OCI-LY7 (cell line): ENCODE measurements at regions not wholly inside any gene's neighbourhood (a gene's known extent, or its start where the extent isn't known, plus 50 kb on each side); places are given as distances from the start of the nearest gene placed in this dataset.

Source experiments
- BruUV-seq: library from RNA; stranded (reverse); fragments of 400-500 nt; replicated peaks from 2 replicates; lab custom pipeline; 2021; lab: Mats Ljungman, UMichigan
- CTCF ChIA-PET: fragments of 300-600 bp; sonication (Branson Sonifier 250); formaldehyde crosslinking; loops from one replicate; lab custom pipeline; 2022; ENCODE audit warnings: antibody characterized with exemption; ENCODE audit not compliant: unreplicated experiment; lab: Charles Lee
- POLR2A ChIA-PET: fragments of 300-600 bp; sonication (Branson Sonifier 250); formaldehyde crosslinking; loops from one replicate; lab custom pipeline; 2022; ENCODE audit warnings: antibody characterized with exemption; lab: Charles Lee
- DNase-seq: peaks from one replicate; pipeline ENCODE4 v3.0.0-alpha.2; 2015; ENCODE audit warnings: low spot score
- H2AFZ ChIP-seq: fragments of 200-600 bp; sonication (generic), shearing (Covaris generic); 2 replicates; pipeline ENCODE4 v1.6.1; 2014; ENCODE audit warnings: mild to moderate bottlenecking, antibody characterized with exemption, low read length, moderate library complexity
- H3K27ac ChIP-seq: fragments of 200-600 bp; sonication (generic); 2 replicates; pipeline ENCODE4 v1.5.1; 2014; ENCODE audit warnings: mixed run types, low read depth, mild to moderate bottlenecking, moderate library complexity, low read length, inconsistent platforms; ENCODE audit not compliant: poor library complexity, severe bottlenecking
- H3K36me3 ChIP-seq: fragments of 200-600 bp; sonication (generic); 2 replicates; pipeline ENCODE4 v1.6.1; 2014; ENCODE audit warnings: mild to moderate bottlenecking, antibody characterized with exemption, low read length, moderate library complexity, mixed read lengths; ENCODE audit not compliant: insufficient read depth
- H3K4me1 ChIP-seq: fragments of 200-600 bp; sonication (generic); 2 replicates; pipeline ENCODE4 v1.5.1; 2014; ENCODE audit warnings: mild to moderate bottlenecking, low read length; ENCODE audit not compliant: insufficient read depth, poor library complexity, severe bottlenecking
- H3K4me2 ChIP-seq: fragments of 200-600 bp; sonication (generic); 2 replicates; pipeline ENCODE4 v1.6.1; 2014; ENCODE audit warnings: mild to moderate bottlenecking, low read length
- H3K4me3 ChIP-seq: fragments of 200-600 bp; sonication (generic); 2 replicates; pipeline ENCODE4 v1.5.1; 2014; ENCODE audit warnings: mild to moderate bottlenecking, low read depth, low read length; ENCODE audit not compliant: poor library complexity, severe bottlenecking
- H3K79me2 ChIP-seq: fragments of 200-600 bp; sonication (generic); 2 replicates; pipeline ENCODE4 v1.6.1; 2016; ENCODE audit warnings: low read depth, mild to moderate bottlenecking, low read length, moderate library complexity, mixed read lengths; ENCODE audit not compliant: insufficient read depth
- H3K9me2 ChIP-seq: fragments of 200-600 bp; sonication (generic); 2 replicates; pipeline ENCODE4 v1.6.1; 2016; ENCODE audit warnings: mild to moderate bottlenecking, low read length, mixed read lengths; ENCODE audit not compliant: insufficient read depth
- H3K9me3 ChIP-seq: fragments of 200-600 bp; sonication (generic); 2 replicates; pipeline ENCODE4 v1.6.1; 2014; ENCODE audit warnings: mild to moderate bottlenecking, mixed run types, low read length, mixed read lengths
- H4K20me1 ChIP-seq: fragments of 200-600 bp; sonication (generic); 2 replicates; pipeline ENCODE4 v1.6.1; 2014; ENCODE audit warnings: mild to moderate bottlenecking, antibody characterized with exemption, low read length, moderate library complexity, mixed read lengths; ENCODE audit not compliant: insufficient read depth
- CTCF ChIP-seq: fragments of 200-600 bp; sonication (generic); conservative IDR thresholded peaks from 2 replicates; pipeline ENCODE4 v1.5.1; 2014; ENCODE audit warnings: mild to moderate bottlenecking, antibody characterized with exemption, low read length, moderate library complexity, mixed read lengths
- EZH2phosphoT487 ChIP-seq: fragments of 200-600 bp; sonication (generic); IDR thresholded peaks from 2 replicates; pipeline ENCODE4 v1.6.1; 2018; ENCODE audit warnings: low read depth, borderline replicate concordance, mild to moderate bottlenecking, mixed run types, antibody characterized with exemption, low read length, moderate library complexity, mixed read lengths
- intact Hi-C: fragments of 100-400 bp; cut with micrococcal nuclease; formaldehyde crosslinking; loops from one replicate; pipeline ENCODE4 v1.10.0; 2022; ENCODE audit not compliant: unreplicated experiment

DNA sequence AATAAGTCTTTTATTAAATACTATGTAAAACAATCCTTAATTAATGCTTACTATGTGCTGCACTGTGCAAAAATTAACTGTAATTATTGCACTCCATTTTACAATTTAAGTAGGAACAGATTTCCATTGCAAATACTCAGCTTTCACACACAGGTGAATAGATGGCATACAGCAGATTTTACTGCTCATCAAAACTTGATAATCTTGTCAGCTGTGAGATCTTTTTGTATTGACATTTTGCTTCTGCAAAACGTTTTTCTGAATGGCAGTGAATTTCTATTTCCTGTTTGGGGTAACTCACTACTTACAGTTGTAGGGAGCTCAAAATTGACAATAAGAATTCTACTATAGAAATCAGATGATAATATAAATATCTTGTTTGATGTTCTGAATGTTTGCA, 220.0 kb upstream of the MAGI2 start:
- ChIA-PET CTCF (no interaction called here), POLR2A (interaction anchor here (0.6 kb wide), 2 partner anchors 357 to 920 kb away, joined by 3 to 4 read pairs; no protein-coding TSS in a partner anchor)
- Histone ChIP-seq H3K4me1 (no peaks in the 10 kb centered on the region), H3K36me3 (no peaks in the 10 kb centered on the region), H2AFZ (no peak overlapping the region), H3K27ac (no peak overlapping the region), H3K4me2 (no peak overlapping the region), H4K20me1 (no peaks in the 10 kb centered on the region), H3K4me3 (no peak overlapping the region), H3K9me2 (no peaks in the 10 kb centered on the region), H3K9me3 (no peaks in the 10 kb centered on the region), H3K79me2 (no peaks in the 10 kb centered on the region)
- no peak for TF ChIP-seq CTCF
- TF ChIP-seq EZH2phosphoT487 = no peak
- no TSS peak for BruUV-seq
- DNase-seq = no peak
- intact Hi-C loops = no loop called here

DNA sequence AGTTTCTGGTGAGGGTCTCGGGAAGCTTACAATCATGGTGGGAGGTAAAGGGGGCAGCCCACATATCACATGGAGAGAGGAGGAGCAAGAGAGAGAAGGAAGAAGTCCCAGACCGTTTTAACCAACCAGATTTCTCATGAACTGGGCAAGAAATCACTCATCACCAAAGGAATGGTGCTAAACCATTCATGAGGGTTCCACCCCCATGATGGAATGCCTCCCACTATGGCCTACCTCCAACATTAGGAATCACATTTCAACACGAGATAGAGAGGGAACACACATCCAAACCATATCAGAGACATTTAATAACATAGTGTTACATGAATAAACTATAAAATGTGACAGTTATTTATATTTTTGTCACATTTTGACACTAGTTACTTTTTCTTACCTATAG, 214.8 kb upstream of the MAGI2 start:
- no TSS peak for BruUV-seq
- TF ChIP-seq CTCF (no peak), EZH2phosphoT487 (no peak)

DNA sequence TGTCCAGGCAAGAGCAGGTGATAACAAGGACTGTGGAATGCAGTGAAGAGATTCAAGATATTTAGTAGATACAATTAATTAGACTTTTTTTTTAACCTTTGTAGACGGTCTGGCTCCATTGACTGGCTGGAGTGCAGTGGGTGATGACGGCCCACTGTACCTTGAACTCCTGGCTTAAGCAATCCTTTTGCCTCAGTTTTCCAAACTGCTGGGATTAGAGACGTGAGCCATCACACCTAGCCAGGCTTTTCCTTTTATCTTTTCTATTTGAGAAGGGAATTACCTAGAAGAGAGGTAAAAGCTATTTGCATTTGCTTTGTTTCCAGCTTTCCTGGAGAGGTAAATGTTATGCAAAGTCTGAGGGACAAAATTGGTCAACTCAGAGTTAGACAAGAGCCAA, 213.0 kb upstream of the MAGI2 start:
- Histone ChIP-seq H3K4me3 (no peak overlapping the region), H3K9me3 (no peaks in the 10 kb centered on the region), H4K20me1 (no peaks in the 10 kb centered on the region), H3K79me2 (no peaks in the 10 kb centered on the region), H3K4me2 (no peak overlapping the region), H3K36me3 (no peaks in the 10 kb centered on the region), H3K4me1 (no peaks in the 10 kb centered on the region), H3K9me2 (no peaks in the 10 kb centered on the region), H3K27ac (no peak overlapping the region), H2AFZ (no peak overlapping the region)
- TF ChIP-seq CTCF (no peak), EZH2phosphoT487 (no peak)
- no TSS peak for BruUV-seq
- ChIA-PET POLR2A (no interaction called here), CTCF (no interaction called here)
- DNase-seq = no peak
- intact Hi-C loops = no loop called here

More for the DNA sequence above, 214.8 kb upstream of the MAGI2 start:
- DNase-seq = no peak
- intact Hi-C loops = no loop called here
- Histone ChIP-seq H3K9me3 (no peaks in the 10 kb centered on the region), H3K36me3 (no peaks in the 10 kb centered on the region), H3K79me2 (no peaks in the 10 kb centered on the region), H2AFZ (no peak overlapping the region), H4K20me1 (no peaks in the 10 kb centered on the region), H3K27ac (no peak overlapping the region), H3K4me1 (no peaks in the 10 kb centered on the region), H3K9me2 (no peaks in the 10 kb centered on the region), H3K4me3 (no peak overlapping the region), H3K4me2 (no peak overlapping the region)
- POLR2A ChIA-PET = no interaction called here
- CTCF ChIA-PET = no interaction called here
